ENCODE measurements at regions not wholly inside any gene's neighbourhood (a gene's known extent, or its start where the extent isn't known, plus 50 kb on each side); places are given as distances from the start of the nearest gene placed in this dataset.

- DNase-seq (ENCODE audit: low read depth), result no peak
- no peak overlapping the region for H3K4me3 ChIP-seq (ENCODE audit: control insufficient read depth, low read depth, low read length)
- TF ChIP-seq CTCF (conservative IDR thresholded peaks at IDR 0.05; ENCODE audit: control insufficient read depth, insufficient read depth, low read depth, low read length), result no peak
These were observed 289.4 kb upstream of the CXCR4 start for GRCh38 chr2:136407117-136407951.

GRCh38 chr2:136404925-136405324, 287.0 kb upstream of the CXCR4 start:
- no peak for TF ChIP-seq CTCF (conservative IDR thresholded peaks at IDR 0.05; ENCODE audit: control insufficient read depth, insufficient read depth, low read depth, low read length)
- no peak for DNase-seq (ENCODE audit: low read depth)
- no peak overlapping the region for H3K4me3 ChIP-seq (ENCODE audit: control insufficient read depth, low read depth, low read length)

GRCh38 chr2:136404176-136404575, 286.2 kb upstream of the CXCR4 start:
- no peak for TF ChIP-seq CTCF (conservative IDR thresholded peaks at IDR 0.05; ENCODE audit: control insufficient read depth, insufficient read depth, low read depth, low read length)
- no peak overlapping the region for H3K4me3 ChIP-seq (ENCODE audit: control insufficient read depth, low read depth, low read length)
- no peak for DNase-seq (ENCODE audit: low read depth)

GRCh38 chr2:136402281-136402680, 284.3 kb upstream of the CXCR4 start:
- H3K4me3 ChIP-seq (ENCODE audit: control insufficient read depth, low read depth, low read length), result no peak overlapping the region
- TF ChIP-seq CTCF (conservative IDR thresholded peaks at IDR 0.05; ENCODE audit: control insufficient read depth, insufficient read depth, low read depth, low read length), result no peak

GRCh38 chr2:136399667-136400289, 281.8 kb upstream of the CXCR4 start:
- no peak overlapping the region for H3K4me3 ChIP-seq (ENCODE audit: control insufficient read depth, low read depth, low read length)
- no peak for DNase-seq (ENCODE audit: low read depth)
- TF ChIP-seq CTCF (conservative IDR thresholded peaks at IDR 0.05; ENCODE audit: control insufficient read depth, insufficient read depth, low read depth, low read length), result no peak

More at GRCh38 chr2:136402281-136402680, 284.3 kb upstream of the CXCR4 start:
- DNase-seq (ENCODE audit: low read depth), result no peak

GRCh38 chr2:136395582-136395981, 277.6 kb upstream of the CXCR4 start:
- no peak overlapping the region for H3K4me3 ChIP-seq (ENCODE audit: control insufficient read depth, low read depth, low read length)
- DNase-seq (ENCODE audit: low read depth), result no peak
- no peak for TF ChIP-seq CTCF (conservative IDR thresholded peaks at IDR 0.05; ENCODE audit: control insufficient read depth, insufficient read depth, low read depth, low read length)

Data from fibroblast of mammary gland (primary cell).